Transverse colon (tissue), 4 donors: ENCODE measurements at regions not wholly inside any gene's neighbourhood (a gene's known extent, or its start where the extent isn't known, plus 50 kb on each side); places are given as distances from the start of the nearest gene placed in this dataset.
A peak's percentile ranks its signal among the peaks of the same experiment; 100 is the strongest.
"Not testable (repeated sequence)": the region's sequence is repeated elsewhere in the genome, so short reads cannot be mapped to it uniquely, and the experiment has no call there.

Source experiments
- DNase-seq: peaks from one replicate; pipeline ENCODE4 v3.0.0-alpha.2; 2019
- H3K27ac ChIP-seq, 4 donors: fragments of 200-600 bp; sonication (generic); 2 replicates each; pipeline ENCODE4 v1.5.1; 2016 to 2018; ENCODE audit warnings: inconsistent platforms in 4 of 4
- H3K27me3 ChIP-seq: fragments of 200-600 bp; sonication (generic); 2 replicates; pipeline ENCODE4 v1.5.1; 2017; ENCODE audit warnings: inconsistent platforms
- H3K36me3 ChIP-seq, 4 donors: fragments of 200-600 bp; sonication (generic); 2 replicates each; pipeline ENCODE4 v1.5.1; 2017 to 2019; ENCODE audit warnings: inconsistent platforms in 4 of 4
- H3K4me1 ChIP-seq, 4 donors: fragments of 200-600 bp; sonication (generic); 2 replicates each; pipeline ENCODE4 v1.5.1; 2017 to 2020; ENCODE audit warnings: inconsistent platforms in 4 of 4
- H3K4me3 ChIP-seq, 4 donors: fragments of 200-600 bp; sonication (generic); 1 replicate in 1 of 4; 2 replicates in 3 of 4; pipeline versions ENCODE4 v1.5.1 to v1.6.1; 2017 to 2019; ENCODE audit warnings: inconsistent platforms in 4 of 4
- H3K9me3 ChIP-seq, 2 donors: fragments of 200-600 bp; sonication (generic); 2 replicates each; pipeline ENCODE4 v1.5.1; 2017 to 2019; ENCODE audit warnings: inconsistent platforms in 2 of 2
- CTCF ChIP-seq, 5 experiments: fragments of 200-600 bp in 3 of 5; fragments of 450-650 bp in 2 of 5; sonication (generic) in 3 of 5; IDR thresholded peaks; 1 replicate in 2 of 5; 2 replicates in 3 of 5; pipeline ENCODE4 v1.5.1; 2016 to 2017; ENCODE audit warnings: antibody characterized with exemption in 5 of 5, inconsistent platforms in 3 of 5, mild to moderate bottlenecking in 2 of 5, moderate library complexity in 1 of 5
- EP300 ChIP-seq: sonication (generic); formaldehyde crosslinking; IDR thresholded peaks from one replicate; pipeline ENCODE4 v1.6.1; 2017; ENCODE audit warnings: antibody characterized with exemption, low read depth
- POLR2A ChIP-seq: fragments of 450-650 bp; IDR thresholded peaks from one replicate; pipeline ENCODE4 v1.6.1; 2016; ENCODE audit warnings: antibody characterized with exemption, mild to moderate bottlenecking, moderate library complexity
- POLR2AphosphoS5 ChIP-seq, 3 donors: sonication (generic); formaldehyde crosslinking; IDR thresholded peaks; one replicate each; pipeline ENCODE4 v1.6.1; 2016; ENCODE audit warnings: antibody characterized with exemption in 3 of 3
- WGBS, 2 donors: methylation state at CpG; one replicate each; pipeline ENCODE4 v1.1.5; 2018; ENCODE audit warnings: low coverage in 1 of 2; 5-methylcytosine and 5-hydroxymethylcytosine counted together
- in situ Hi-C, 4 donors: fragments of 200-750 bp; cut with MboI; loops; one replicate each; pipeline versions ENCODE4 v1.15.0 to v1.15.1; 2017; ENCODE audit warnings: low sequenced_read_pairs in 3 of 4, low pct_ligation_motif_present in 1 of 4, low pct_unique_long_range_greater_than_20kb in 1 of 4
- intact Hi-C: fragments of 100-400 bp; cut with DNase I; formaldehyde crosslinking; loops from one replicate; pipeline ENCODE4 v1.15.1; 2023; ENCODE audit warnings: low total_unique reads

- no peaks in the 10 kb centered on the region for H3K27me3 ChIP-seq
- H3K36me3 ChIP-seq = no peaks in the 10 kb centered on the region
- no peak overlapping the region for H3K4me3 ChIP-seq
- no peaks in the 10 kb centered on the region for H3K4me1 ChIP-seq
- H3K27ac ChIP-seq = no peak overlapping the region
- DNase-seq = no peak
- in situ Hi-C loops = no loop called here
- TF ChIP-seq EP300 (no peak), CTCF (IDR thresholded peaks at IDR 0.05) (no peak), POLR2A (no peak), POLR2AphosphoS5 (IDR thresholded peaks at IDR 0.05) (no peak)
- 96 to 100% methylated on average over 1 to 3 of the region's 3 CpGs for WGBS, 2 donors
- no peaks in the 10 kb centered on the region for H3K9me3 ChIP-seq
- intact Hi-C loops = no loop called here
These were observed 70.1 kb downstream of the FBXO4 start for GRCh38 chr5:41995193-41995592.

GRCh38 chr5:42001673-42002072 lies 76.6 kb downstream of the FBXO4 start:
- DNase-seq = no peak
- in situ Hi-C loops (loop anchor here in 3 of 4 donors (25.0 kb wide), 1 partner anchor 761 kb away; the partner anchor contains the start of gene CCDC152 (in 3 of the 3)), intact Hi-C loops (loop anchor here (5.0 kb wide), 1 partner anchor 999 kb away; no protein-coding TSS in a partner anchor)
- Histone ChIP-seq H3K9me3 (no peaks in the 10 kb centered on the region), H3K27ac (no peak overlapping the region), H3K4me1 (no peaks in the 10 kb centered on the region), H3K36me3 (no peaks in the 10 kb centered on the region), H3K4me3 (no peak overlapping the region), H3K27me3 (no peaks in the 10 kb centered on the region)
- TF ChIP-seq EP300 = no peak
- TF ChIP-seq CTCF (IDR thresholded peaks at IDR 0.05) = no peak
- TF ChIP-seq POLR2A = no peak
- TF ChIP-seq POLR2AphosphoS5 (IDR thresholded peaks at IDR 0.05) = no peak
- WGBS, 2 donors = 79 to 89% methylated on average over 6 of the region's 6 CpGs

DNA sequence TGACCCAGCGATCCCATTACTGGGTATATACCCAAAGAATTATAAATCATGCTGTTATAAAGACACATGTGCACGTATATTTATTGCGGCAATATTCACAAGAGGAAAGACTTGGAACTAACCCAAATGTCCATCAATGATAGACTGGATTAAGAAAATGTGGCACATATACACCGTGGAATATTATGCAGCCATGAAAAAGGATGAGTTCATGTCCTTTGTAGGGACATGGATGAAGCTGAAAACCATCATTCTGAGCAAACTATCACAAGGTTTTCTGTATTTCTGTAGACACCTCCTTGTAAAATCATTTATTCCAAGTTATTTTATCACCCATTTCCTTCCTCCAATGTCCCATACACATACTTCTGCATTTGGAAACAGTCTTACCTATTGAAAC lies 78.8 kb downstream of the FBXO4 start:
- in situ Hi-C loops = loop anchor here in 3 of 4 donors (25.0 kb wide), 1 partner anchor 758 kb away; the partner anchor contains the start of gene CCDC152 (in 3 of the 3)
- not testable (repeated sequence) for H3K27me3 ChIP-seq, H3K36me3 ChIP-seq, DNase-seq, H3K4me3 ChIP-seq, H3K4me1 ChIP-seq, H3K27ac ChIP-seq, H3K9me3 ChIP-seq
- WGBS, 2 donors = 90 to 94% methylated on average over 4 of the region's 4 CpGs
- intact Hi-C loops = loop anchor here (5.0 kb wide), 1 partner anchor 1002 kb away; no protein-coding TSS in a partner anchor

GRCh38 chr5:42005561-42006153 lies 80.6 kb downstream of the FBXO4 start:
- no peak for DNase-seq
- intact Hi-C loops = no loop called here
- no peaks in the 10 kb centered on the region for H3K9me3 ChIP-seq

More at GRCh38 chr5:42005561-42006153, 80.6 kb downstream of the FBXO4 start:
- no peaks in the 10 kb centered on the region for H3K27me3 ChIP-seq
- no peak overlapping the region for H3K4me3 ChIP-seq
- in situ Hi-C loops = loop anchor here in 3 of 4 donors (25.0 kb wide), 1 partner anchor 757 kb away; the partner anchor contains the start of gene CCDC152 (in 3 of the 3)
- WGBS, 2 donors = 15 to 25% methylated on average over 1 of the region's 1 CpG
- H3K4me1 ChIP-seq = no peaks in the 10 kb centered on the region
- no peak for TF ChIP-seq POLR2AphosphoS5 (IDR thresholded peaks at IDR 0.05)
- peak; percentile 45 to 73 (median 63) for TF ChIP-seq CTCF (IDR thresholded peaks at IDR 0.05)
- no peak for TF ChIP-seq EP300
- H3K27ac ChIP-seq = no peak overlapping the region
- H3K36me3 ChIP-seq = no peaks in the 10 kb centered on the region
